NT2/D1 (cell line): ENCODE measurements at regions not wholly inside any gene's neighbourhood (a gene's known extent, or its start where the extent isn't known, plus 50 kb on each side); places are given as distances from the start of the nearest gene placed in this dataset.

Source experiments
- YY1 ChIP-seq: IDR thresholded peaks from 2 replicates; pipeline ENCODE4 v1.6.1; 2011; ENCODE audit not compliant: insufficient read length, insufficient read depth
- ZNF274 ChIP-seq: IDR thresholded peaks from 2 replicates; pipeline ENCODE4 v1.6.1; 2011; ENCODE audit warnings: mild to moderate bottlenecking, low read depth, low read length

GRCh38 chr5:67901814-67902496 lies 313.6 kb upstream of the PIK3R1 start:
- TF ChIP-seq ZNF274: no peak
- TF ChIP-seq YY1: no peak
